K562 (cell line): ENCODE measurements at regions not wholly inside any gene's neighbourhood (a gene's known extent, or its start where the extent isn't known, plus 50 kb on each side); places are given as distances from the start of the nearest gene placed in this dataset.

Experiments used
- CBX1 ChIP-seq: sonication (generic); IDR thresholded peaks from 2 replicates; pipeline ENCODE4 v1.6.1; 2016; ENCODE audit warnings: antibody characterized with exemption, low read depth, mild to moderate bottlenecking
- EP300 ChIP-seq: IDR thresholded peaks from 2 replicates; pipeline ENCODE4 v1.6.1; 2012; ENCODE audit warnings: low read length, improper control_type of control experiment
- FOXM1 ChIP-seq, 2 experiments: fragments of 450-650 bp in 1 of 2; sonication (generic) in 1 of 2; formaldehyde crosslinking in 1 of 2; IDR thresholded peaks; 2 replicates each; pipeline versions ENCODE4 v1.6.1 to v1.9.0; 2017 to 2022; ENCODE audit warnings: low read depth in 2 of 2, mild to moderate bottlenecking in 2 of 2, missing genetic modification reagents in 1 of 2, moderate library complexity in 1 of 2
- NFE2L1 ChIP-seq: fragments of 450-650 bp; IDR thresholded peaks from 2 replicates; pipeline ENCODE4 v1.6.1; 2016; ENCODE audit warnings: missing genetic modification characterization, low read depth, mild to moderate bottlenecking, missing compliant biosample characterization, moderate library complexity, borderline replicate concordance
- PHB2 ChIP-seq: fragments of 450-650 bp; IDR thresholded peaks from 2 replicates; pipeline ENCODE4 v1.6.1; 2017; ENCODE audit warnings: low read depth
- POLR2A ChIP-seq: fragments of 450-650 bp; conservative IDR thresholded peaks from 2 replicates; pipeline ENCODE4 v1.6.1; 2016
- ZNF444 ChIP-seq: fragments of 250-450 bp; sonication (Bioruptor Pico); IDR thresholded peaks from 2 replicates; pipeline ENCODE4 v1.4.0; 2020; ENCODE audit warnings: mild to moderate bottlenecking, moderate library complexity
- ZNF445 ChIP-seq: fragments of 250-450 bp; sonication (Bioruptor Pico); IDR thresholded peaks from 2 replicates; pipeline ENCODE4 v1.4.0; 2020; ENCODE audit warnings: low read depth, mild to moderate bottlenecking, moderate library complexity
- TF ChIP-seq, protein P1 (sequence below): fragments of 250-450 bp; sonication (Bioruptor Pico); IDR thresholded peaks from 2 replicates; pipeline ENCODE4 v1.5.0; 2021; ENCODE audit warnings: mild to moderate bottlenecking, moderate library complexity
- TF ChIP-seq, protein P2 (sequence below), 2 experiments: fragments of 450-650 bp in 1 of 2; sonication (generic) in 1 of 2; formaldehyde crosslinking in 1 of 2; IDR thresholded peaks in 1 of 2; conservative IDR thresholded peaks in 1 of 2; 2 replicates each; pipeline versions ENCODE4 v1.6.1 to v1.8.1; 2016 to 2023; ENCODE audit warnings: mild to moderate bottlenecking in 2 of 2, moderate library complexity in 2 of 2, inconsistent platforms in 1 of 2, missing genetic modification reagents in 1 of 2
- TF ChIP-seq, protein P3 (sequence below), 3 experiments: IDR thresholded peaks in 2 of 3; conservative IDR thresholded peaks in 1 of 3; 2 replicates each; pipeline ENCODE4 v1.5.1; 2011 to 2012; ENCODE audit warnings: low read length in 3 of 3, mild to moderate bottlenecking in 3 of 3, control low read depth in 2 of 3, improper control_type of control experiment in 1 of 3, inconsistent platforms in 1 of 3, low read depth in 1 of 3, mixed read lengths in 1 of 3, moderate library complexity in 1 of 3; ENCODE audit not compliant: insufficient read depth in 2 of 3
- TF ChIP-seq, protein P4 (sequence below): fragments of 450-650 bp; formaldehyde crosslinking; IDR thresholded peaks from 2 replicates; pipeline ENCODE4 v1.4.0; 2022; ENCODE audit warnings: missing genetic modification characterization

DNA sequence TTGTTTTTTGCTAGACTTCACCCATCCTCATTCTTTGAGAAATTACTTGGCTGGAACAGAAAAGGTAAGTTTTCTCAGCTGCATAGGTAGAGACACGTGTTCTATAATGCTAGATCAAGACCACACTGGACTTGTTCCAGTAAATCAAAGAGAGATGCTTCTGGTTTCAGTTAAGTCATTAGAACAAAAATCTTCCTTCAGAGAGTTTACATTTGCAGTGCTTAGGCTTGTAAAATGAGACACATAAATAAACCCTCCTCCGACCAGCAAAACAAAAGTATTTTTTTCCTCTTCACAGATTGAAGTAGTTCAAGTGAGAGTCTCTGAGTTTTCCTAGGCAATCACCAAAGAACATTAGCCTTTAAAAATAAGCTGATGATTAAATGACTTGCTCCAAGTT, 87.3 kb upstream of the PROK2 start:
- TF ChIP-seq, protein P1, sequence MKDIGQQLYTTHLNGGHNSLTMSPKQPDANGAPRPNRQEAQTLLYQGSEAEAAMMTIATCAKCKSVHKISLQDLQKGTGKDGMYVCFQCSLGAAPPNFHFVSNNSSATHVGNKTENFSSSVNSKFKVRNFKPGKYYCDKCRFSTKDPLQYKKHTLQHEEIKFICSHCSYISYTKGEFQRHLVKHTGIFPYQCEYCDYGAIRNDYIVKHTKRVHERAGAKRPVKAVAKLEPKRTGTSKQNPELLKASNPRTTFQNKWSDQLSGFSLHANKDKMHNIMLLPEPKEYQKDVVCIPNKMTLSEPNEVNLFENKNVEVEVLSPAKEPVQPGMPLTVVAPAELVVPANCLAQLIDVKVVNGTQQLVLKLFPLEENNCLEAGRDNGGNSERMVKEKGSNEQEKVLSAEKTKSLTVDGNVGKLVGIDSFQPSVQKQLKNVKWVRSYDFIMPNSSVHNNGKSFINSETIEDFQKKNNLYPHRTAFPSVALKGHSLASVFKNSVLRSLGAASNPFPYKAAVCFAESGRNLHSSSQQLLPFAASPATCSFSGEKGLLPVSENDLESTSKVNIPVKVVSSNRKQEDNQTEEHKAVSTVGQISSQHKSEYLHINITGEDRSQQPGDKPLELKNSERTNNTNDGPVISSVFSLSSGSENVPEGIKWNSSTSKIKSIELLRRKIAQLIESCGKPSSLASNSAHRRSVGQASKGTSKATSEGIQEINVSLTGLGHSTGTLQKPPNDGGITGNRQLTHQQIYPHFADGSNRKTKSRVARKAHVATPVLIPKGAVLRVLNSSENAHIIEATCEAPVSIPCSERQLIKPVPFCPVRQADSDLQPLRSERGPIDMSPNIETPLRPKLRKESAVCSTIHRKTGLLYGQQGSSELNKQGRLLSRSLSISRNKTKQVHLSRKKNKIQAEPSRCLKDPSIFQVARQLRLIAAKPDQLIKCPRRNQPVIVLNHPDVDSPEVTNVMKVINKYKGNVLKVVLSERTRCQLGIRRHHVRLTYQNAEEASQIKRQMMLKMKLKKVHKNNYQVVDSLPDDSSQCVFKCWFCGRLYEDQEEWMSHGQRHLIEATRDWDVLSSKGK: no peak
- TF ChIP-seq, protein P2, sequence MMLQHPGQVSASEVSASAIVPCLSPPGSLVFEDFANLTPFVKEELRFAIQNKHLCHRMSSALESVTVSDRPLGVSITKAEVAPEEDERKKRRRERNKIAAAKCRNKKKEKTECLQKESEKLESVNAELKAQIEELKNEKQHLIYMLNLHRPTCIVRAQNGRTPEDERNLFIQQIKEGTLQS (IDR thresholded peaks at IDR 0.05): no peak
- TF ChIP-seq, protein P2 (CRISPR knock-in tag; conservative IDR thresholded peaks at IDR 0.05): no peak
- no peak for TF ChIP-seq NFE2L1 (tag)
- no peak for TF ChIP-seq EP300
- TF ChIP-seq PHB2: no peak
- TF ChIP-seq, protein P3, sequence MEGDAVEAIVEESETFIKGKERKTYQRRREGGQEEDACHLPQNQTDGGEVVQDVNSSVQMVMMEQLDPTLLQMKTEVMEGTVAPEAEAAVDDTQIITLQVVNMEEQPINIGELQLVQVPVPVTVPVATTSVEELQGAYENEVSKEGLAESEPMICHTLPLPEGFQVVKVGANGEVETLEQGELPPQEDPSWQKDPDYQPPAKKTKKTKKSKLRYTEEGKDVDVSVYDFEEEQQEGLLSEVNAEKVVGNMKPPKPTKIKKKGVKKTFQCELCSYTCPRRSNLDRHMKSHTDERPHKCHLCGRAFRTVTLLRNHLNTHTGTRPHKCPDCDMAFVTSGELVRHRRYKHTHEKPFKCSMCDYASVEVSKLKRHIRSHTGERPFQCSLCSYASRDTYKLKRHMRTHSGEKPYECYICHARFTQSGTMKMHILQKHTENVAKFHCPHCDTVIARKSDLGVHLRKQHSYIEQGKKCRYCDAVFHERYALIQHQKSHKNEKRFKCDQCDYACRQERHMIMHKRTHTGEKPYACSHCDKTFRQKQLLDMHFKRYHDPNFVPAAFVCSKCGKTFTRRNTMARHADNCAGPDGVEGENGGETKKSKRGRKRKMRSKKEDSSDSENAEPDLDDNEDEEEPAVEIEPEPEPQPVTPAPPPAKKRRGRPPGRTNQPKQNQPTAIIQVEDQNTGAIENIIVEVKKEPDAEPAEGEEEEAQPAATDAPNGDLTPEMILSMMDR (IDR thresholded peaks at IDR 0.05 in 2 of 3, conservative IDR thresholded peaks at IDR 0.05 in 1 of 3; ENCODE audit: insufficient read depth in 2 of 3, low read depth in 1 of 3, low read length in 3 of 3): no peak
- TF ChIP-seq ZNF444 (CRISPR knock-in tag): no peak
- no peak for TF ChIP-seq POLR2A
- no peak for TF ChIP-seq ZNF445 (CRISPR knock-in tag)
- TF ChIP-seq CBX1: no peak
- TF ChIP-seq, protein P4, sequence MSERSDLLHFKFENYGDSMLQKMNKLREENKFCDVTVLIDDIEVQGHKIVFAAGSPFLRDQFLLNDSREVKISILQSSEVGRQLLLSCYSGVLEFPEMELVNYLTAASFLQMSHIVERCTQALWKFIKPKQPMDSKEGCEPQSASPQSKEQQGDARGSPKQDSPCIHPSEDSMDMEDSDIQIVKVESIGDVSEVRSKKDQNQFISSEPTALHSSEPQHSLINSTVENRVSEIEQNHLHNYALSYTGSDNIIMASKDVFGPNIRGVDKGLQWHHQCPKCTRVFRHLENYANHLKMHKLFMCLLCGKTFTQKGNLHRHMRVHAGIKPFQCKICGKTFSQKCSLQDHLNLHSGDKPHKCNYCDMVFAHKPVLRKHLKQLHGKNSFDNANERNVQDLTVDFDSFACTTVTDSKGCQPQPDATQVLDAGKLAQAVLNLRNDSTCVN (CRISPR knock-in tag): no peak
- no peak for TF ChIP-seq FOXM1 (IDR thresholded peaks at IDR 0.05; ENCODE audit: low read depth)
- TF ChIP-seq FOXM1 (CRISPR knock-in tag; IDR thresholded peaks at IDR 0.05; ENCODE audit: low read depth): no peak
